HL-60 (cell line): ENCODE measurements at regions not wholly inside any gene's neighbourhood (a gene's known extent, or its start where the extent isn't known, plus 50 kb on each side); places are given as distances from the start of the nearest gene placed in this dataset.

ENCODE experiments used
- DNase-seq, 2 experiments: peaks; one replicate each; pipeline ENCODE4 v3.0.0-alpha.2; 2010 to 2020; ENCODE audit warnings: low read depth in 1 of 2, low spot score in 1 of 2
- H3K27ac ChIP-seq: fragments of 250-450 bp; sonication (Bioruptor Pico); replicated peaks from 2 replicates; pipeline ENCODE4 v1.5.1; 2020; ENCODE audit warnings: mild to moderate bottlenecking, moderate library complexity
- H3K27me3 ChIP-seq: fragments of 250-450 bp; sonication (Bioruptor Pico); 2 replicates; pipeline ENCODE4 v1.5.1; 2021; ENCODE audit warnings: mild to moderate bottlenecking, moderate library complexity; ENCODE audit not compliant: insufficient read depth, poor library complexity, severe bottlenecking
- H3K4me3 ChIP-seq: replicated peaks from 2 replicates; pipeline ENCODE4 v1.5.1; 2011; ENCODE audit warnings: mild to moderate bottlenecking, control low read depth, low read length; ENCODE audit not compliant: insufficient read depth
- CTCF ChIP-seq: IDR thresholded peaks from one replicate; pipeline ENCODE4 v1.5.1; 2011; ENCODE audit warnings: low read length, control low read depth, inconsistent platforms; ENCODE audit not compliant: insufficient read depth
- GABPA ChIP-seq: IDR thresholded peaks from 2 replicates; pipeline ENCODE4 v1.6.1; 2012; ENCODE audit warnings: low read depth
- POLR2AphosphoS5 ChIP-seq: IDR thresholded peaks from 2 replicates; pipeline ENCODE4 v1.6.1; 2012; ENCODE audit warnings: low read depth
- REST ChIP-seq: IDR thresholded peaks from 2 replicates; pipeline ENCODE4 v1.6.1; 2012; ENCODE audit warnings: low read depth; ENCODE audit not compliant: insufficient replicate concordance
- SPI1 ChIP-seq: IDR thresholded peaks from 2 replicates; pipeline ENCODE4 v1.6.1; 2012; ENCODE audit warnings: low read depth, mild to moderate bottlenecking, borderline replicate concordance

GRCh38 chr2:8082840-8083239 lies 599.0 kb upstream of the ID2 start:
- DNase-seq, result no peak
- TF ChIP-seq SPI1 (no peak), CTCF (no peak), POLR2AphosphoS5 (no peak), REST (no peak), GABPA (no peak)
- Histone ChIP-seq H3K27me3 (no peaks in the 10 kb centered on the region), H3K27ac (no peak overlapping the region), H3K4me3 (no peak overlapping the region)

- Histone ChIP-seq H3K27ac (no peak overlapping the region), H3K4me3 (no peak overlapping the region), H3K27me3 (no peaks in the 10 kb centered on the region)
- no peak for TF ChIP-seq SPI1
- no peak for DNase-seq
Observed at GRCh38 chr2:8086357-8086756, 595.5 kb upstream of the ID2 start.

- DNase-seq, result no peak
- H3K27me3 ChIP-seq, result no peaks in the 10 kb centered on the region
- no peak overlapping the region for H3K4me3 ChIP-seq
- no peak for TF ChIP-seq REST
- TF ChIP-seq GABPA, result no peak
- TF ChIP-seq SPI1, result no peak
- TF ChIP-seq POLR2AphosphoS5, result no peak
- no peak for TF ChIP-seq CTCF
- H3K27ac ChIP-seq, result no peak overlapping the region
Observed at GRCh38 chr2:8086796-8087479, 594.9 kb upstream of the ID2 start.

- no peak overlapping the region for H3K27ac ChIP-seq
- TF ChIP-seq SPI1 (no peak), CTCF (no peak), REST (no peak), GABPA (no peak), POLR2AphosphoS5 (no peak)
- no peak for DNase-seq
- H3K27me3 ChIP-seq, result no peaks in the 10 kb centered on the region
- H3K4me3 ChIP-seq, result no peak overlapping the region
Observed at GRCh38 chr2:8087480-8087840, 594.4 kb upstream of the ID2 start.
